K562 (cell line): ENCODE measurements at regions not wholly inside any gene's neighbourhood (a gene's known extent, or its start where the extent isn't known, plus 50 kb on each side); places are given as distances from the start of the nearest gene placed in this dataset.

Experiments used
- ATAC-seq: fragments of 200-7000 bp; cut with Tn5 transposase; 3 replicates; pipeline ENCODE4 v1.9.1; 2020; ENCODE audit warnings: moderate library complexity
- BruUV-seq: library from RNA; stranded (reverse); fragments of 400-500 nt; replicated peaks from 2 replicates; lab custom pipeline; 2021; lab: Mats Ljungman, UMichigan
- CTCF ChIA-PET: fragments of 300-600 bp; formaldehyde crosslinking; extraction: SDS; loops from one replicate; lab custom pipeline; 2021; ENCODE audit warnings: low intra/inter-chr PET ratio; lab: Yijun Ruan, JAX
- POLR2A ChIA-PET: fragments of 300-600, 350-650 bp; sonication (Branson Sonifier 250); formaldehyde crosslinking; extraction: SDS; loops from one replicate; lab custom pipeline; 2021; ENCODE audit warnings: antibody characterized with exemption, inconsistent platforms; lab: Yijun Ruan, JAX
- DNase-seq, 4 experiments: peaks; one replicate each; pipeline versions ENCODE4 v3.0.0 to v3.0.0-alpha.2; 2011 to 2018; ENCODE audit warnings: low spot score in 3 of 4, mixed read lengths in 3 of 4; ENCODE audit errors: extremely low read depth in 1 of 4
- FAIRE-seq: peaks from 2 replicates; lab custom pipeline; 2011; peaks lifted over from hg19 to GRCh38; lab: Jason Lieb, UNC
- H2AFZ ChIP-seq: 2 replicates; pipeline ENCODE4 v1.6.0; 2011; ENCODE audit warnings: low read depth, low read length, control low read depth, inconsistent platforms
- H3K27ac ChIP-seq: fragments of 200-600 bp; 3 replicates; pipeline ENCODE4 v1.8.0; 2011; ENCODE audit warnings: low read depth, mild to moderate bottlenecking, control low read depth, inconsistent platforms, low read length, moderate library complexity, mixed read lengths; ENCODE audit errors: extremely low read depth
- H3K27me3 ChIP-seq, 2 experiments: fragments of 300-600 bp in 1 of 2; 2 replicates in 1 of 2; 3 replicates in 1 of 2; pipeline versions ENCODE4 v1.6.0 to v1.8.0; 2011; ENCODE audit warnings: inconsistent platforms in 2 of 2, low read length in 2 of 2, mild to moderate bottlenecking in 1 of 2, mixed read lengths in 1 of 2, moderate library complexity in 1 of 2; ENCODE audit not compliant: control insufficient read depth in 2 of 2, insufficient read depth in 2 of 2
- H3K36me3 ChIP-seq: fragments of 300-600 bp; 3 replicates; pipeline ENCODE4 v1.8.0; 2011; ENCODE audit warnings: mild to moderate bottlenecking, low read length, inconsistent platforms; ENCODE audit not compliant: control insufficient read depth, insufficient read depth
- H3K4me1 ChIP-seq, 2 experiments: fragments of 200-600 bp in 1 of 2; replicated peaks in 1 of 2; 2 replicates in 1 of 2; 3 replicates in 1 of 2; pipeline versions ENCODE4 v1.5.1 to v1.8.0; 2011; ENCODE audit warnings: inconsistent platforms in 2 of 2, low read length in 2 of 2, mild to moderate bottlenecking in 1 of 2, mixed read lengths in 1 of 2, moderate library complexity in 1 of 2; ENCODE audit not compliant: control insufficient read depth in 2 of 2, insufficient read depth in 2 of 2
- H3K4me2 ChIP-seq: 2 replicates; pipeline ENCODE4 v1.6.1; 2011; ENCODE audit warnings: low read length, control low read depth, inconsistent platforms, mixed read lengths; ENCODE audit not compliant: insufficient read depth
- H3K4me3 ChIP-seq: fragments of 200-600 bp; sonication (generic), shearing (Covaris generic); 2 replicates; pipeline ENCODE4 v1.5.1; 2016; ENCODE audit warnings: control low read depth, inconsistent platforms
- H3K79me2 ChIP-seq: fragments of 200-600 bp; 3 replicates; pipeline ENCODE4 v1.8.0; 2011; ENCODE audit warnings: low read length, inconsistent platforms; ENCODE audit not compliant: control insufficient read depth, insufficient read depth
- H3K9ac ChIP-seq, 2 experiments: 2 replicates each; pipeline versions ENCODE4 v1.6.0 to v1.6.1; 2011; ENCODE audit warnings: low read depth in 2 of 2, low read length in 2 of 2, control low read depth in 1 of 2, inconsistent platforms in 1 of 2, mild to moderate bottlenecking in 1 of 2, mixed read lengths in 1 of 2; ENCODE audit not compliant: insufficient read depth in 1 of 2
- H3K9me1 ChIP-seq: one replicate; pipeline ENCODE4 v1.6.0; 2011; ENCODE audit warnings: inconsistent platforms, mild to moderate bottlenecking, low read length, moderate library complexity; ENCODE audit not compliant: control insufficient read depth, insufficient read depth
- H3K9me3 ChIP-seq: replicated peaks from 2 replicates; pipeline ENCODE4 v1.5.1; 2011; ENCODE audit warnings: low read depth, low read length, inconsistent platforms; ENCODE audit not compliant: control insufficient read depth, insufficient read depth
- H4K20me1 ChIP-seq: replicated peaks from 2 replicates; pipeline ENCODE4 v1.6.1; 2011; ENCODE audit warnings: low read length, inconsistent platforms, mixed read lengths; ENCODE audit not compliant: control insufficient read depth, insufficient read depth
- CHD2 ChIP-seq: IDR thresholded peaks from 2 replicates; pipeline ENCODE4 v1.6.1; 2011; ENCODE audit warnings: low read depth, low read length
- DNMT1 ChIP-seq: fragments of 450-650 bp; IDR thresholded peaks from 2 replicates; pipeline ENCODE4 v1.6.1; 2016; ENCODE audit warnings: antibody characterized with exemption, mild to moderate bottlenecking
- ESRRB ChIP-seq: fragments of 250-450 bp; sonication (Bioruptor Pico); IDR thresholded peaks from 2 replicates; pipeline ENCODE4 v1.5.0; 2020; ENCODE audit warnings: mild to moderate bottlenecking, moderate library complexity, borderline replicate concordance
- GATAD2A ChIP-seq: fragments of 450-650 bp; IDR thresholded peaks from 2 replicates; pipeline ENCODE4 v1.6.1; 2017
- GTF2E2 ChIP-seq: fragments of 200-800 bp; sonication (Bioruptor generic); IDR thresholded peaks from 2 replicates; pipeline ENCODE4 v1.6.1; 2016; ENCODE audit warnings: missing genetic modification characterization, missing compliant biosample characterization
- PHF21A ChIP-seq: fragments of 450-650 bp; IDR thresholded peaks from 2 replicates; pipeline ENCODE4 v1.6.1; 2017; ENCODE audit warnings: low read depth, borderline replicate concordance
- POLR2B ChIP-seq: fragments of 450-650 bp; IDR thresholded peaks from 2 replicates; pipeline ENCODE4 v1.6.1; 2018; ENCODE audit warnings: low read depth; ENCODE audit not compliant: partially characterized antibody
- PTBP1 ChIP-seq: fragments of 200-400 bp; formaldehyde crosslinking; IDR thresholded peaks from 2 replicates; pipeline ENCODE4 v1.6.1; 2017; ENCODE audit warnings: low read depth, low read length
- RNF2 ChIP-seq: sonication (generic); IDR thresholded peaks from 2 replicates; pipeline ENCODE4 v1.6.1; 2016
- ZNF785 ChIP-seq: fragments of 250-450 bp; sonication (Bioruptor Pico); IDR thresholded peaks from 2 replicates; pipeline ENCODE4 v1.4.0; 2020; ENCODE audit warnings: mild to moderate bottlenecking
- WGBS: fragments of 100-300 bp; shearing (Covaris generic); methylation state at CpG from one replicate; pipeline ENCODE4 v1.1.6; 2016; ENCODE audit warnings: low coverage, mixed read lengths; ENCODE audit not compliant: insufficient coverage; ENCODE audit errors: missing lambda C conversion rate; 5-methylcytosine and 5-hydroxymethylcytosine counted together
- in situ Hi-C: fragments of 300-500 bp; cut with MboI; formaldehyde crosslinking; loops from 4 replicates; pipeline ENCODE4 v1.15.0; 2018; ENCODE audit warnings: inconsistent platforms, mixed read lengths
- intact Hi-C: fragments of 100-400 bp; cut with micrococcal nuclease; formaldehyde crosslinking; loops from 2 replicates; pipeline ENCODE4 v1.14.2; 2022
- TF ChIP-seq, protein P1 (sequence below): sonication (generic); formaldehyde crosslinking; IDR thresholded peaks from 2 replicates; pipeline ENCODE4 v1.8.0; 2022; ENCODE audit warnings: mild to moderate bottlenecking, missing genetic modification reagents
- TF ChIP-seq, protein P2 (sequence below): fragments of 450-650 bp; IDR thresholded peaks from 2 replicates; pipeline ENCODE4 v1.6.1; 2017; ENCODE audit warnings: mild to moderate bottlenecking, moderate library complexity

DNA sequence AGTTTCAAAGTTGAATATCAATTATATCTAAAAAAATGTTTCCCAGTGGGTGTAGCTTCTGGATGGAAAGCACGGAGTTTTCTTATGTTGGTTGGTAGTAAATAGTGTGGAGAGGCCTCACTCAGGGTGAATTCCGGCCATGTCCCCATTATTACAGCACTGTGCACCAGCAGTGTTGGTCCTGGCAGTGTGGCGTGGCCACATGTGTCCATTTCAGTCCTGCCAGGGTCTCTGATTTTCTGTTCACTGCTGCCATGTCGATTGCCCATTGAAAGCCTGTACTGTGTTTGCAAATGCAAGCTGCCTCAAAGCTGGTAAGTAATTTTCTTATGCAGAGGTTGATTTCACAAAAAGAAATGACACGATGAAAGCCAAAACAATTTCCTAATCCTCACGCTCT lies 386.2 kb downstream of the GALR1 start:
- Histone ChIP-seq H3K27ac (no peak overlapping the region), H3K79me2 (no peaks in the 10 kb centered on the region), H3K27me3 (no peaks in the 10 kb centered on the region), H3K9ac (no peak overlapping the region), H3K4me3 (no peak overlapping the region), H3K36me3 (no peaks in the 10 kb centered on the region), H3K4me1 (no peaks in the 10 kb centered on the region), H4K20me1 (no peaks in the 10 kb centered on the region), H3K4me2 (no peak overlapping the region), H2AFZ (no peak overlapping the region), H3K9me3 (no peaks in the 10 kb centered on the region), H3K9me1 (no peaks in the 10 kb centered on the region)
- 2% methylated on average over 6 of the region's 6 CpGs for WGBS
- CTCF ChIA-PET, result no interaction called here
- intact Hi-C loops, result no loop called here
- FAIRE-seq, result no peak
- in situ Hi-C loops, result no loop called here
- BruUV-seq, result no TSS peak
- POLR2A ChIA-PET, result interaction anchor here (0.8 kb wide), 1 partner anchor 8 kb away, joined by 5 read pairs; no protein-coding TSS in a partner anchor
- DNase-seq, result no peak
- ATAC-seq, result no peak
- TF ChIP-seq DNMT1, result no peak
- no peak for TF ChIP-seq CHD2
- no peak for TF ChIP-seq ESRRB (CRISPR knock-in tag)
- TF ChIP-seq RNF2, result no peak
- no peak for TF ChIP-seq GATAD2A
- TF ChIP-seq, protein P1, sequence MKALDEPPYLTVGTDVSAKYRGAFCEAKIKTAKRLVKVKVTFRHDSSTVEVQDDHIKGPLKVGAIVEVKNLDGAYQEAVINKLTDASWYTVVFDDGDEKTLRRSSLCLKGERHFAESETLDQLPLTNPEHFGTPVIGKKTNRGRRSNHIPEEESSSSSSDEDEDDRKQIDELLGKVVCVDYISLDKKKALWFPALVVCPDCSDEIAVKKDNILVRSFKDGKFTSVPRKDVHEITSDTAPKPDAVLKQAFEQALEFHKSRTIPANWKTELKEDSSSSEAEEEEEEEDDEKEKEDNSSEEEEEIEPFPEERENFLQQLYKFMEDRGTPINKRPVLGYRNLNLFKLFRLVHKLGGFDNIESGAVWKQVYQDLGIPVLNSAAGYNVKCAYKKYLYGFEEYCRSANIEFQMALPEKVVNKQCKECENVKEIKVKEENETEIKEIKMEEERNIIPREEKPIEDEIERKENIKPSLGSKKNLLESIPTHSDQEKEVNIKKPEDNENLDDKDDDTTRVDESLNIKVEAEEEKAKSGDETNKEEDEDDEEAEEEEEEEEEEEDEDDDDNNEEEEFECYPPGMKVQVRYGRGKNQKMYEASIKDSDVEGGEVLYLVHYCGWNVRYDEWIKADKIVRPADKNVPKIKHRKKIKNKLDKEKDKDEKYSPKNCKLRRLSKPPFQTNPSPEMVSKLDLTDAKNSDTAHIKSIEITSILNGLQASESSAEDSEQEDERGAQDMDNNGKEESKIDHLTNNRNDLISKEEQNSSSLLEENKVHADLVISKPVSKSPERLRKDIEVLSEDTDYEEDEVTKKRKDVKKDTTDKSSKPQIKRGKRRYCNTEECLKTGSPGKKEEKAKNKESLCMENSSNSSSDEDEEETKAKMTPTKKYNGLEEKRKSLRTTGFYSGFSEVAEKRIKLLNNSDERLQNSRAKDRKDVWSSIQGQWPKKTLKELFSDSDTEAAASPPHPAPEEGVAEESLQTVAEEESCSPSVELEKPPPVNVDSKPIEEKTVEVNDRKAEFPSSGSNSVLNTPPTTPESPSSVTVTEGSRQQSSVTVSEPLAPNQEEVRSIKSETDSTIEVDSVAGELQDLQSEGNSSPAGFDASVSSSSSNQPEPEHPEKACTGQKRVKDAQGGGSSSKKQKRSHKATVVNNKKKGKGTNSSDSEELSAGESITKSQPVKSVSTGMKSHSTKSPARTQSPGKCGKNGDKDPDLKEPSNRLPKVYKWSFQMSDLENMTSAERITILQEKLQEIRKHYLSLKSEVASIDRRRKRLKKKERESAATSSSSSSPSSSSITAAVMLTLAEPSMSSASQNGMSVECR (CRISPR knock-in tag), result no peak
- TF ChIP-seq, protein P2, sequence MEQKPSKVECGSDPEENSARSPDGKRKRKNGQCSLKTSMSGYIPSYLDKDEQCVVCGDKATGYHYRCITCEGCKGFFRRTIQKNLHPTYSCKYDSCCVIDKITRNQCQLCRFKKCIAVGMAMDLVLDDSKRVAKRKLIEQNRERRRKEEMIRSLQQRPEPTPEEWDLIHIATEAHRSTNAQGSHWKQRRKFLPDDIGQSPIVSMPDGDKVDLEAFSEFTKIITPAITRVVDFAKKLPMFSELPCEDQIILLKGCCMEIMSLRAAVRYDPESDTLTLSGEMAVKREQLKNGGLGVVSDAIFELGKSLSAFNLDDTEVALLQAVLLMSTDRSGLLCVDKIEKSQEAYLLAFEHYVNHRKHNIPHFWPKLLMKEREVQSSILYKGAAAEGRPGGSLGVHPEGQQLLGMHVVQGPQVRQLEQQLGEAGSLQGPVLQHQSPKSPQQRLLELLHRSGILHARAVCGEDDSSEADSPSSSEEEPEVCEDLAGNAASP, result no peak
- TF ChIP-seq ZNF785 (CRISPR knock-in tag), result no peak
- TF ChIP-seq GTF2E2 (tag), result no peak
- TF ChIP-seq PHF21A, result no peak
- TF ChIP-seq PTBP1, result no peak
- TF ChIP-seq POLR2B, result no peak
